OCI-LY3 (cell line): ENCODE measurements at regions not wholly inside any gene's neighbourhood (a gene's known extent, or its start where the extent isn't known, plus 50 kb on each side); places are given as distances from the start of the nearest gene placed in this dataset.

Source experiments
- EZH2phosphoT487 ChIP-seq: fragments of 200-600 bp; shearing (Covaris generic); IDR thresholded peaks from 2 replicates; pipeline ENCODE4 v1.6.1; 2018; ENCODE audit warnings: antibody characterized with exemption, mixed run types, low read depth
- TF ChIP-seq, protein P1 (sequence below): fragments of 200-600, 300-600 bp; sonication (generic); IDR thresholded peaks from 2 replicates; pipeline ENCODE4 v1.5.1; 2014; ENCODE audit warnings: antibody characterized with exemption, low read length, low read depth

DNA sequence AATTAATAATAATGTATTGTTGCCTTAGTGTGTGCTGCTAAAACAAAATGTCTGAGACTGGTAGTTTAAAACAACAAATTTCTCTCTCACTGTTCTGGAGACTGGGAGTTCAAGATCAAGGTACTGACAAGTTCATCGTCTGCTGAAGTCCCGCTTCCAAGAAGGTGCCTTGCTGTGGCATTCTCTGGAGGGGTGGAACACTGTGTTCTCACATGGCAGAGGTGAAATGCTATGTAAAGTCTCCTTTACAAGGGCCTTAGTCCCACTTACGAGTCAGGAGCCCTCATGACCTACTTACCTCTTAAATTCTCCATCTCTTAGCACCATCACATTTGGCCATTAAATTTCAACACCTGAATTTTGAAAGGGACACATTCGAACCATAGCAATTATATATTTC, 299.2 kb upstream of the RBMS1 start:
- TF ChIP-seq, protein P1, sequence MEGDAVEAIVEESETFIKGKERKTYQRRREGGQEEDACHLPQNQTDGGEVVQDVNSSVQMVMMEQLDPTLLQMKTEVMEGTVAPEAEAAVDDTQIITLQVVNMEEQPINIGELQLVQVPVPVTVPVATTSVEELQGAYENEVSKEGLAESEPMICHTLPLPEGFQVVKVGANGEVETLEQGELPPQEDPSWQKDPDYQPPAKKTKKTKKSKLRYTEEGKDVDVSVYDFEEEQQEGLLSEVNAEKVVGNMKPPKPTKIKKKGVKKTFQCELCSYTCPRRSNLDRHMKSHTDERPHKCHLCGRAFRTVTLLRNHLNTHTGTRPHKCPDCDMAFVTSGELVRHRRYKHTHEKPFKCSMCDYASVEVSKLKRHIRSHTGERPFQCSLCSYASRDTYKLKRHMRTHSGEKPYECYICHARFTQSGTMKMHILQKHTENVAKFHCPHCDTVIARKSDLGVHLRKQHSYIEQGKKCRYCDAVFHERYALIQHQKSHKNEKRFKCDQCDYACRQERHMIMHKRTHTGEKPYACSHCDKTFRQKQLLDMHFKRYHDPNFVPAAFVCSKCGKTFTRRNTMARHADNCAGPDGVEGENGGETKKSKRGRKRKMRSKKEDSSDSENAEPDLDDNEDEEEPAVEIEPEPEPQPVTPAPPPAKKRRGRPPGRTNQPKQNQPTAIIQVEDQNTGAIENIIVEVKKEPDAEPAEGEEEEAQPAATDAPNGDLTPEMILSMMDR, result no peak
- TF ChIP-seq EZH2phosphoT487, result no peak
